Tibial nerve (tissue), 4 donors: ENCODE measurements at regions not wholly inside any gene's neighbourhood (a gene's known extent, or its start where the extent isn't known, plus 50 kb on each side); places are given as distances from the start of the nearest gene placed in this dataset.

Experiments
- DNase-seq, 2 donors: peaks; one replicate each; pipeline ENCODE4 v3.0.0-alpha.2; 2019; ENCODE audit warnings: low spot score in 2 of 2
- H3K27ac ChIP-seq, 4 donors: fragments of 200-600 bp; sonication (generic) in 3 of 4; one replicate each; pipeline ENCODE4 v1.5.1; 2017 to 2019; ENCODE audit warnings: mild to moderate bottlenecking in 1 of 4
- H3K27me3 ChIP-seq, 2 donors: fragments of 200-600 bp; sonication (generic) in 1 of 2; one replicate each; pipeline versions ENCODE4 v1.5.1 to v1.6.0; 2017 to 2019
- H3K36me3 ChIP-seq, 3 donors: fragments of 200-600 bp; sonication (generic); one replicate each; pipeline ENCODE4 v1.5.1; 2018 to 2019
- H3K4me1 ChIP-seq, 4 donors: fragments of 200-600 bp; sonication (generic) in 3 of 4; one replicate each; pipeline ENCODE4 v1.5.1; 2017 to 2019
- H3K4me3 ChIP-seq, 4 donors: fragments of 200-600 bp; sonication (generic) in 3 of 4; one replicate each; pipeline ENCODE4 v1.5.1; 2017 to 2019; ENCODE audit warnings: mild to moderate bottlenecking in 1 of 4, moderate library complexity in 1 of 4
- H3K9me3 ChIP-seq, 4 donors: fragments of 200-600 bp; sonication (generic) in 3 of 4; one replicate each; pipeline ENCODE4 v1.5.1; 2017 to 2019
- EP300 ChIP-seq, 2 donors: sonication (generic); formaldehyde crosslinking; IDR thresholded peaks; one replicate each; pipeline ENCODE4 v1.6.1; 2017; ENCODE audit warnings: antibody characterized with exemption in 2 of 2, mild to moderate bottlenecking in 1 of 2
- POLR2A ChIP-seq, 2 donors: fragments of 450-650 bp; IDR thresholded peaks; one replicate each; pipeline ENCODE4 v1.6.1; 2017; ENCODE audit warnings: antibody characterized with exemption in 2 of 2, mild to moderate bottlenecking in 2 of 2, moderate library complexity in 2 of 2
- WGBS, 2 donors: methylation state at CpG; one replicate each; pipeline ENCODE4 v1.1.5; 2018; 5-methylcytosine and 5-hydroxymethylcytosine counted together
- TF ChIP-seq, protein P1 (sequence below), 5 experiments: fragments of 200-600 bp in 3 of 5; fragments of 450-650 bp in 2 of 5; sonication (generic) in 3 of 5; IDR thresholded peaks; one replicate each; pipeline ENCODE4 v1.5.1; 2016 to 2019; ENCODE audit warnings: antibody characterized with exemption in 5 of 5, mild to moderate bottlenecking in 3 of 5, moderate library complexity in 2 of 5

GRCh38 chr20:48308882-48309281, 518.9 kb downstream of the PREX1 start:
- 51 to 61% methylated on average over 6 of the region's 6 CpGs for WGBS, 2 donors
- Histone ChIP-seq H3K27me3 (no peaks in the 10 kb centered on the region), H3K27ac (no peak overlapping the region), H3K36me3 (no peaks in the 10 kb centered on the region), H3K9me3 (no peaks in the 10 kb centered on the region), H3K4me3 (no peak overlapping the region), H3K4me1 (no peaks in the 10 kb centered on the region)
- DNase-seq, result no peak
- TF ChIP-seq POLR2A (IDR thresholded peaks at IDR 0.05), result no peak
- TF ChIP-seq, protein P1, sequence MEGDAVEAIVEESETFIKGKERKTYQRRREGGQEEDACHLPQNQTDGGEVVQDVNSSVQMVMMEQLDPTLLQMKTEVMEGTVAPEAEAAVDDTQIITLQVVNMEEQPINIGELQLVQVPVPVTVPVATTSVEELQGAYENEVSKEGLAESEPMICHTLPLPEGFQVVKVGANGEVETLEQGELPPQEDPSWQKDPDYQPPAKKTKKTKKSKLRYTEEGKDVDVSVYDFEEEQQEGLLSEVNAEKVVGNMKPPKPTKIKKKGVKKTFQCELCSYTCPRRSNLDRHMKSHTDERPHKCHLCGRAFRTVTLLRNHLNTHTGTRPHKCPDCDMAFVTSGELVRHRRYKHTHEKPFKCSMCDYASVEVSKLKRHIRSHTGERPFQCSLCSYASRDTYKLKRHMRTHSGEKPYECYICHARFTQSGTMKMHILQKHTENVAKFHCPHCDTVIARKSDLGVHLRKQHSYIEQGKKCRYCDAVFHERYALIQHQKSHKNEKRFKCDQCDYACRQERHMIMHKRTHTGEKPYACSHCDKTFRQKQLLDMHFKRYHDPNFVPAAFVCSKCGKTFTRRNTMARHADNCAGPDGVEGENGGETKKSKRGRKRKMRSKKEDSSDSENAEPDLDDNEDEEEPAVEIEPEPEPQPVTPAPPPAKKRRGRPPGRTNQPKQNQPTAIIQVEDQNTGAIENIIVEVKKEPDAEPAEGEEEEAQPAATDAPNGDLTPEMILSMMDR (IDR thresholded peaks at IDR 0.05), result no peak
- no peak for TF ChIP-seq EP300 (IDR thresholded peaks at IDR 0.05)

GRCh38 chr20:48308232-48308781, 519.5 kb downstream of the PREX1 start:
- no peak overlapping the region for H3K27ac ChIP-seq
- 76 to 78% methylated on average over 4 of the region's 4 CpGs for WGBS, 2 donors

GRCh38 chr20:48307277-48307676, 520.5 kb downstream of the PREX1 start:
- no peak overlapping the region for H3K27ac ChIP-seq
- DNase-seq, result no peak
- no peak overlapping the region for H3K4me3 ChIP-seq
- WGBS, 2 donors, result 87% methylated on average over 10 of the region's 10 CpGs
- H3K9me3 ChIP-seq, result no peaks in the 10 kb centered on the region
- H3K4me1 ChIP-seq, result no peaks in the 10 kb centered on the region
- TF ChIP-seq EP300 (IDR thresholded peaks at IDR 0.05) (no peak), POLR2A (IDR thresholded peaks at IDR 0.05) (no peak)
- TF ChIP-seq, protein P1 (IDR thresholded peaks at IDR 0.05), result no peak
- H3K36me3 ChIP-seq, result no peaks in the 10 kb centered on the region
- no peaks in the 10 kb centered on the region for H3K27me3 ChIP-seq

More at GRCh38 chr20:48308232-48308781, 519.5 kb downstream of the PREX1 start:
- no peak overlapping the region for H3K4me3 ChIP-seq
- H3K36me3 ChIP-seq, result no peaks in the 10 kb centered on the region
- H3K9me3 ChIP-seq, result no peaks in the 10 kb centered on the region
- H3K4me1 ChIP-seq, result no peaks in the 10 kb centered on the region
- H3K27me3 ChIP-seq, result no peaks in the 10 kb centered on the region
- TF ChIP-seq, protein P1 (IDR thresholded peaks at IDR 0.05), result no peak
- TF ChIP-seq POLR2A (IDR thresholded peaks at IDR 0.05), result no peak
- no peak for TF ChIP-seq EP300 (IDR thresholded peaks at IDR 0.05)
- DNase-seq, result no peak

DNA sequence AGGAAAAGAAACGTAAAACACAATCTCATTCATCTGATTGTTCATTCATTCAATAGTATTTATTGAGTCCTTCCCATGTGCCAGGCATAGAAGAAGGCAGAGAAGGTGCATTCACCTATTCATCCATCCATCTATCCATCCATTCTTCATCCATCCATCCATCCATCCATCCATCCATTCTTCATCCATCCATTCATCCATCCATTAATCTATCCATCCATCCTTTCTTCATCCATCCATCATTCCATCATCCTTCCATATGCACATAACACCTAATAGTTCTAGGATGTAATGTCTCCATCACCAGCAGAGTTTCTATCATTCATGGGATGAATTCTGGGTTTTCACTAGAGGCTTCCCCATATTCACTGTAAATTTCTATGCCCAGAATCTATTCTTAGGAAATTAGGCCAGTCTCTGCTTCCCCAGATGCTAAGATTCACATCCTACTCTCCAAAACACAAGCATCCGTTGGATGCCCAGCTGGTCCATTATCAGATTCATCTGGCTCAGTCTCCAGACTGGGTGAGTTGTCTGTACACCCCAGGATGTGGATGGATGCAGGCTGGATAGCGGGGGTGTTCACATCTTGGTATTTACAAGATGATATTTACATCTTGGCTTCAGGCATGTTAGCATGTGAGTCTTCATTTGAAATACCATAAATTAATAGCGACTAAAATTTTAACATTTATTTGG, 517.7 kb upstream of the SULF2 start:
- H3K4me3 ChIP-seq, result no peak overlapping the region
- H3K36me3 ChIP-seq, result no peaks in the 10 kb centered on the region
- DNase-seq, result no peak
- TF ChIP-seq POLR2A (IDR thresholded peaks at IDR 0.05) (no peak), EP300 (IDR thresholded peaks at IDR 0.05) (no peak)
- TF ChIP-seq, protein P1 (IDR thresholded peaks at IDR 0.05), result no peak
- H3K27ac ChIP-seq, result no peak overlapping the region
- H3K27me3 ChIP-seq, result no peaks in the 10 kb centered on the region
- no peaks in the 10 kb centered on the region for H3K4me1 ChIP-seq
- H3K9me3 ChIP-seq, result peaks cover 0 to 3% (median 0%) of the 10 kb centered on the region in 4 donors
- 92 to 94% methylated on average over 4 of the region's 4 CpGs for WGBS, 2 donors

GRCh38 chr20:48302149-48302548, 516.9 kb upstream of the SULF2 start:
- H3K4me3 ChIP-seq, result no peak overlapping the region
- no peak overlapping the region for H3K27ac ChIP-seq
- peaks cover 0 to 5% (median 0%) of the 10 kb centered on the region in 4 donors for H3K9me3 ChIP-seq
- TF ChIP-seq, protein P1 (IDR thresholded peaks at IDR 0.05), result no peak
- no peak for TF ChIP-seq POLR2A (IDR thresholded peaks at IDR 0.05)
- TF ChIP-seq EP300 (IDR thresholded peaks at IDR 0.05), result no peak
- H3K27me3 ChIP-seq, result no peaks in the 10 kb centered on the region
- no peaks in the 10 kb centered on the region for H3K4me1 ChIP-seq
- H3K36me3 ChIP-seq, result no peaks in the 10 kb centered on the region
- no peak for DNase-seq
